Epithelial cell of esophagus (primary cell): ENCODE measurements at regions not wholly inside any gene's neighbourhood (a gene's known extent, or its start where the extent isn't known, plus 50 kb on each side); places are given as distances from the start of the nearest gene placed in this dataset.

Source experiments
- DNase-seq: peaks from one replicate; pipeline ENCODE4 v3.0.0; 2010; ENCODE audit warnings: low read depth
- H3K4me3 ChIP-seq: 2 replicates; pipeline ENCODE4 v1.5.1; 2011; ENCODE audit warnings: mild to moderate bottlenecking, low read length, control low read depth
- CTCF ChIP-seq: IDR thresholded peaks from 2 replicates; pipeline ENCODE4 v1.5.1; 2011; ENCODE audit warnings: low read depth, mild to moderate bottlenecking, low read length, control low read depth, inconsistent platforms; ENCODE audit not compliant: insufficient read depth; ENCODE audit errors: missing control alignments

- no peak for TF ChIP-seq CTCF
- no peak overlapping the region for H3K4me3 ChIP-seq
- DNase-seq, result no peak
These were observed 355.7 kb upstream of the DPYD start for GRCh38 chr1:98276514-98276913.

- no peak for DNase-seq
- no peak overlapping the region for H3K4me3 ChIP-seq
- no peak for TF ChIP-seq CTCF
These were observed 347.5 kb upstream of the DPYD start for GRCh38 chr1:98268316-98268715.

- no peak for DNase-seq
- TF ChIP-seq CTCF, result no peak
- H3K4me3 ChIP-seq, result no peak overlapping the region
These were observed 346.6 kb upstream of the DPYD start for GRCh38 chr1:98267423-98267822.

GRCh38 chr1:98264727-98265126 is 343.9 kb upstream of the DPYD start:
- no peak for DNase-seq
- H3K4me3 ChIP-seq, result no peak overlapping the region
- no peak for TF ChIP-seq CTCF

GRCh38 chr1:98260839-98261238 is 340.0 kb upstream of the DPYD start:
- no peak for TF ChIP-seq CTCF
- no peak for DNase-seq
- H3K4me3 ChIP-seq, result no peak overlapping the region

GRCh38 chr1:98260412-98260811 is 339.6 kb upstream of the DPYD start:
- DNase-seq, result no peak
- H3K4me3 ChIP-seq, result no peak overlapping the region
- no peak for TF ChIP-seq CTCF

- no peak overlapping the region for H3K4me3 ChIP-seq
- no peak for TF ChIP-seq CTCF
- no peak for DNase-seq
These were observed 335.9 kb upstream of the DPYD start for GRCh38 chr1:98256700-98257099.
